ENCODE measurements at regions not wholly inside any gene's neighbourhood (a gene's known extent, or its start where the extent isn't known, plus 50 kb on each side); places are given as distances from the start of the nearest gene placed in this dataset.

- no peak for TF ChIP-seq CTCF (IDR thresholded peaks at IDR 0.05)
- intact Hi-C loops (cut with DNase I), result no loop called here
- Histone ChIP-seq H3K36me3 (no peaks in the 10 kb centered on the region), H3K27me3 (no peaks in the 10 kb centered on the region), H3K4me1 (no peaks in the 10 kb centered on the region), H3K4me3 (no peak overlapping the region), H3K9me3 (peaks cover 0 to 7% (median 0%) of the 10 kb centered on the region in 11 donors), H3K27ac (no peak overlapping the region)
- no peak for DNase-seq
- 93 to 97% methylated on average over 5 of the region's 5 CpGs for whole genome bisulfite sequencing, 2 donors
- no peak for ATAC-seq
Measured at GRCh38 chr5:130981663-130982062, 183.4 kb downstream of the HINT1 start.

- Histone ChIP-seq H3K27ac (no peak overlapping the region), H3K4me3 (no peak overlapping the region), H3K36me3 (no peaks in the 10 kb centered on the region), H3K4me1 (no peaks in the 10 kb centered on the region), H3K27me3 (no peaks in the 10 kb centered on the region), H3K9me3 (peaks cover 0 to 7% (median 0%) of the 10 kb centered on the region in 11 donors)
- TF ChIP-seq CTCF (IDR thresholded peaks at IDR 0.05), result no peak
- ATAC-seq (no peak), DNase-seq (no peak)
- intact Hi-C loops (cut with DNase I), result no loop called here
- 84 to 88% methylated on average over 4 of the region's 4 CpGs for WGBS, 2 donors
Measured at GRCh38 chr5:130978475-130978874, 186.6 kb downstream of the HINT1 start.

- ATAC-seq, result no peak
Measured at GRCh38 chr5:130976493-130976892, 188.6 kb downstream of the HINT1 start.

GRCh38 chr5:130975847-130976246 lies 189.2 kb downstream of the HINT1 start:
- no peak for TF ChIP-seq CTCF (IDR thresholded peaks at IDR 0.05)
- Histone ChIP-seq H3K9me3 (no peaks in the 10 kb centered on the region), H3K36me3 (no peaks in the 10 kb centered on the region), H3K4me3 (no peak overlapping the region), H3K27me3 (no peaks in the 10 kb centered on the region), H3K4me1 (no peaks in the 10 kb centered on the region), H3K27ac (no peak overlapping the region)
- no peak for DNase-seq
- no peak for ATAC-seq
- intact Hi-C loops (cut with DNase I), result no loop called here
- WGBS, 2 donors, result 76% methylated on average over 1 of the region's 1 CpG

More at GRCh38 chr5:130976493-130976892, 188.6 kb downstream of the HINT1 start:
- no peak for TF ChIP-seq CTCF (IDR thresholded peaks at IDR 0.05)
- H3K27ac ChIP-seq, result no peak overlapping the region
- peaks cover 0 to 4% (median 0%) of the 10 kb centered on the region in 11 donors for H3K9me3 ChIP-seq
- H3K27me3 ChIP-seq, result no peaks in the 10 kb centered on the region
- intact Hi-C loops (cut with DNase I), result no loop called here
- no peak overlapping the region for H3K4me3 ChIP-seq
- no peaks in the 10 kb centered on the region for H3K4me1 ChIP-seq
- H3K36me3 ChIP-seq, result no peaks in the 10 kb centered on the region
- no peak for DNase-seq

GRCh38 chr5:130975299-130975698 lies 189.8 kb downstream of the HINT1 start:
- TF ChIP-seq CTCF (IDR thresholded peaks at IDR 0.05), result no peak
- Histone ChIP-seq H3K4me1 (no peaks in the 10 kb centered on the region), H3K36me3 (no peaks in the 10 kb centered on the region), H3K27ac (no peak overlapping the region), H3K9me3 (no peaks in the 10 kb centered on the region), H3K4me3 (no peak overlapping the region), H3K27me3 (no peaks in the 10 kb centered on the region)
- no peak for DNase-seq
- intact Hi-C loops (cut with DNase I), result no loop called here
- no peak for ATAC-seq
- 78 to 86% methylated on average over 2 of the region's 2 CpGs for WGBS, 2 donors

Measured in heart right ventricle (tissue), 16 donors.